Caco-2 (cell line): ENCODE measurements at regions not wholly inside any gene's neighbourhood (a gene's known extent, or its start where the extent isn't known, plus 50 kb on each side); places are given as distances from the start of the nearest gene placed in this dataset.

Source experiments
- BruUV-seq: library from RNA; stranded (reverse); fragments of 400-500 nt; replicated peaks from 2 replicates; lab custom pipeline; 2021; lab: Mats Ljungman, UMichigan
- CTCF ChIA-PET: fragments of 300-600 bp; sonication (Branson Sonifier 250); formaldehyde crosslinking; loops from one replicate; lab custom pipeline; 2022; ENCODE audit warnings: antibody characterized with exemption; lab: Charles Lee
- POLR2A ChIA-PET: fragments of 300-600 bp; sonication (Branson Sonifier 250); formaldehyde crosslinking; loops from one replicate; lab custom pipeline; 2022; ENCODE audit warnings: antibody characterized with exemption; lab: Charles Lee
- DNase-seq, 2 experiments: peaks; one replicate each; pipeline versions ENCODE4 v3.0.0 to v3.0.0-alpha.2; 2020 to 2022
- H3K27me3 ChIP-seq: replicated peaks from 2 replicates; pipeline ENCODE4 v1.6.0; 2011; ENCODE audit warnings: low read length; ENCODE audit not compliant: control insufficient read depth, insufficient read depth
- H3K36me3 ChIP-seq: 2 replicates; pipeline ENCODE4 v1.5.1; 2011; ENCODE audit warnings: low read length; ENCODE audit not compliant: control insufficient read depth, insufficient read depth
- H3K4me1 ChIP-seq: fragments of 250-450 bp; sonication (Bioruptor Pico); 2 replicates; pipeline ENCODE4 v1.5.1; 2020; ENCODE audit warnings: mild to moderate bottlenecking
- H3K4me3 ChIP-seq: 2 replicates; pipeline ENCODE4 v1.5.1; 2011; ENCODE audit warnings: low read depth, mild to moderate bottlenecking, control low read depth, low read length
- H3K9me3 ChIP-seq: fragments of 250-450 bp; sonication (Bioruptor Pico); 2 replicates; pipeline ENCODE4 v1.5.1; 2020; ENCODE audit warnings: mild to moderate bottlenecking, moderate library complexity
- H3K27ac Mint-ChIP-seq: one replicate; pipeline ENCODE4 v1.8.0; 2022; ENCODE audit warnings: mixed read lengths; ENCODE audit not compliant: unreplicated experiment
- H3K27me3 Mint-ChIP-seq: one replicate; pipeline ENCODE4 v1.8.0; 2022; ENCODE audit warnings: mixed read lengths; ENCODE audit not compliant: insufficient read depth, unreplicated experiment
- H3K36me3 Mint-ChIP-seq: one replicate; pipeline ENCODE4 v1.8.0; 2022; ENCODE audit warnings: mild to moderate bottlenecking, mixed read lengths; ENCODE audit not compliant: insufficient read depth, unreplicated experiment
- H3K4me1 Mint-ChIP-seq: one replicate; pipeline ENCODE4 v1.8.0; 2022; ENCODE audit warnings: low read depth, mixed read lengths; ENCODE audit not compliant: unreplicated experiment
- H3K4me3 Mint-ChIP-seq: one replicate; pipeline ENCODE4 v1.8.0; 2022; ENCODE audit warnings: mild to moderate bottlenecking, moderate library complexity, mixed read lengths; ENCODE audit not compliant: unreplicated experiment
- H3K9me3 Mint-ChIP-seq: one replicate; pipeline ENCODE4 v1.8.0; 2022; ENCODE audit warnings: mixed read lengths; ENCODE audit not compliant: unreplicated experiment
- CTCF ChIP-seq, 2 experiments: fragments of 200-600 bp in 1 of 2; IDR thresholded peaks; 1 replicate in 1 of 2; 2 replicates in 1 of 2; pipeline versions ENCODE4 v1.5.1 to v1.8.0; 2011 to 2022; ENCODE audit warnings: antibody characterized with exemption in 1 of 2, control low read depth in 1 of 2, inconsistent platforms in 1 of 2, low read depth in 1 of 2, low read length in 1 of 2, mild to moderate bottlenecking in 1 of 2, moderate library complexity in 1 of 2; ENCODE audit not compliant: insufficient read depth in 1 of 2, severe bottlenecking in 1 of 2, unreplicated experiment in 1 of 2
- intact Hi-C: fragments of 100-400 bp; cut with micrococcal nuclease; formaldehyde crosslinking; loops from one replicate; pipeline ENCODE4 v1.10.0; 2022; ENCODE audit not compliant: unreplicated experiment

- Mint-ChIP-seq H3K36me3 (no peaks in the 10 kb centered on the region), H3K4me3 (no peak overlapping the region), H3K27ac (no peak overlapping the region), H3K27me3 (peaks cover 3% of the 10 kb centered on the region), H3K4me1 (no peaks in the 10 kb centered on the region), H3K9me3 (peaks cover 13% of the 10 kb centered on the region)
- intact Hi-C loops, result loop anchor here (10.0 kb wide), 1 partner anchor 265 kb away; no protein-coding TSS in a partner anchor
- TF ChIP-seq CTCF (IDR thresholded peaks at IDR 0.05; ENCODE audit: insufficient read depth in 1 of 2, low read depth in 1 of 2, low read length in 1 of 2, severe bottlenecking in 1 of 2, unreplicated experiment in 1 of 2), result no peak
- BruUV-seq, result no TSS peak
- 0 out of 2 replicates have a peak, but pooled peaks cover 6% of the 10 kb centered on the region for H3K9me3 ChIP-seq
- no peaks in the 10 kb centered on the region for H3K27me3 ChIP-seq
- no peaks in the 10 kb centered on the region for H3K4me1 ChIP-seq
- no peak overlapping the region for H3K4me3 ChIP-seq
- DNase-seq, result no peak
- no peaks in the 10 kb centered on the region for H3K36me3 ChIP-seq
- CTCF ChIA-PET, result no interaction called here
- POLR2A ChIA-PET, result no interaction called here
Observed at GRCh38 chr2:220949466-220949865, 622.6 kb downstream of the EPHA4 start.

GRCh38 chr2:220955776-220956175, 616.3 kb downstream of the EPHA4 start:
- ChIA-PET CTCF (no interaction called here), POLR2A (no interaction called here)
- Mint-ChIP-seq H3K27me3 (peaks cover 3% of the 10 kb centered on the region), H3K9me3 (peaks cover 13% of the 10 kb centered on the region), H3K4me3 (no peak overlapping the region), H3K4me1 (no peaks in the 10 kb centered on the region), H3K27ac (no peak overlapping the region), H3K36me3 (no peaks in the 10 kb centered on the region)
- Histone ChIP-seq H3K36me3 (no peaks in the 10 kb centered on the region), H3K4me3 (no peak overlapping the region), H3K4me1 (no peaks in the 10 kb centered on the region), H3K9me3 (0 out of 2 replicates have a peak, but pooled peaks cover 6% of the 10 kb centered on the region), H3K27me3 (no peaks in the 10 kb centered on the region; the same call in 1 of the 2 replicates)
- TF ChIP-seq CTCF (IDR thresholded peaks at IDR 0.05; ENCODE audit: insufficient read depth in 1 of 2, low read depth in 1 of 2, low read length in 1 of 2, severe bottlenecking in 1 of 2, unreplicated experiment in 1 of 2), result no peak
- no peak for DNase-seq
- intact Hi-C loops, result no loop called here
- no TSS peak for BruUV-seq

- no peak for DNase-seq
- intact Hi-C loops, result no loop called here
- Histone ChIP-seq H3K9me3 (0 out of 2 replicates have a peak, but pooled peaks cover 6% of the 10 kb centered on the region), H3K4me1 (no peaks in the 10 kb centered on the region), H3K36me3 (no peaks in the 10 kb centered on the region), H3K27me3 (no peaks in the 10 kb centered on the region; the same call in 1 of the 2 replicates), H3K4me3 (no peak overlapping the region)
- H3K4me3 Mint-ChIP-seq, result no peak overlapping the region
- H3K36me3 Mint-ChIP-seq, result no peaks in the 10 kb centered on the region
- CTCF ChIA-PET, result interaction anchor here (0.7 kb wide), 1 partner anchor 1059 kb away, joined by 6 read pairs; no protein-coding TSS in a partner anchor
- peaks cover 3% of the 10 kb centered on the region for H3K27me3 Mint-ChIP-seq
- peaks cover 13% of the 10 kb centered on the region for H3K9me3 Mint-ChIP-seq
- H3K4me1 Mint-ChIP-seq, result no peaks in the 10 kb centered on the region
- no TSS peak for BruUV-seq
- H3K27ac Mint-ChIP-seq, result no peak overlapping the region
- no peak for TF ChIP-seq CTCF (IDR thresholded peaks at IDR 0.05; ENCODE audit: insufficient read depth in 1 of 2, low read depth in 1 of 2, low read length in 1 of 2, severe bottlenecking in 1 of 2, unreplicated experiment in 1 of 2)
- POLR2A ChIA-PET, result no interaction called here
Observed at GRCh38 chr2:220956429-220956828, 615.7 kb downstream of the EPHA4 start.
